Fibroblast of pulmonary artery (primary cell): ENCODE measurements at regions not wholly inside any gene's neighbourhood (a gene's known extent, or its start where the extent isn't known, plus 50 kb on each side); places are given as distances from the start of the nearest gene placed in this dataset.

ENCODE experiments used
- DNase-seq: peaks from one replicate; pipeline ENCODE4 v3.0.0-alpha.2; 2010; ENCODE audit warnings: low read depth
- H3K4me3 ChIP-seq: replicated peaks from 2 replicates; pipeline ENCODE4 v1.5.1; 2011; ENCODE audit warnings: low read depth, mild to moderate bottlenecking, control low read depth, low read length, moderate library complexity
- CTCF ChIP-seq: IDR thresholded peaks from 2 replicates; pipeline ENCODE4 v1.5.1; 2011; ENCODE audit warnings: mild to moderate bottlenecking, control low read depth, low read length, inconsistent platforms; ENCODE audit errors: missing control alignments

GRCh38 chr22:48694296-48694883 lies 1133.3 kb downstream of the BRD1 start:
- no peak for TF ChIP-seq CTCF
- no peak for DNase-seq
- no peak overlapping the region for H3K4me3 ChIP-seq

GRCh38 chr22:48693377-48694135 lies 1134.1 kb downstream of the BRD1 start:
- DNase-seq, result no peak
- TF ChIP-seq CTCF, result no peak
- no peak overlapping the region for H3K4me3 ChIP-seq

GRCh38 chr22:48692734-48693376 lies 1134.8 kb downstream of the BRD1 start:
- no peak for DNase-seq
- TF ChIP-seq CTCF, result no peak
- H3K4me3 ChIP-seq, result no peak overlapping the region

- no peak for DNase-seq
- H3K4me3 ChIP-seq, result no peak overlapping the region
- TF ChIP-seq CTCF, result no peak
These were observed 1136.2 kb downstream of the BRD1 start for GRCh38 chr22:48691431-48691851.

GRCh38 chr22:48690583-48691317 lies 1136.9 kb downstream of the BRD1 start:
- no peak for DNase-seq
- no peak for TF ChIP-seq CTCF
- H3K4me3 ChIP-seq, result no peak overlapping the region

GRCh38 chr22:48689206-48689605 lies 1138.5 kb downstream of the BRD1 start:
- no peak overlapping the region for H3K4me3 ChIP-seq
- TF ChIP-seq CTCF, result no peak
- DNase-seq, result no peak
